Ovary (tissue), 3 donors: ENCODE measurements at regions not wholly inside any gene's neighbourhood (a gene's known extent, or its start where the extent isn't known, plus 50 kb on each side); places are given as distances from the start of the nearest gene placed in this dataset.

Source experiments
- CTCF ChIP-seq, 3 donors: fragments of 450-650 bp in 2 of 3; fragments of 200-600 bp in 1 of 3; IDR thresholded peaks; one replicate each; pipeline versions ENCODE4 v1.5.1 to v1.8.0; 2016 to 2022; ENCODE audit warnings: antibody characterized with exemption in 3 of 3, mild to moderate bottlenecking in 1 of 3
- EP300 ChIP-seq: sonication (generic); formaldehyde crosslinking; IDR thresholded peaks from one replicate; pipeline ENCODE4 v1.6.1; 2017; ENCODE audit warnings: antibody characterized with exemption
- POLR2A ChIP-seq: fragments of 450-650 bp; IDR thresholded peaks from one replicate; pipeline ENCODE4 v1.6.1; 2017; ENCODE audit warnings: antibody characterized with exemption, mild to moderate bottlenecking, moderate library complexity
- donor health status: DM: no; HTN: no; CAD: no.

- TF ChIP-seq CTCF (IDR thresholded peaks at IDR 0.05) = no peak
- TF ChIP-seq POLR2A = no peak
- TF ChIP-seq EP300 = no peak
These were observed 698.5 kb downstream of the OTOL1 start for GRCh38 chr3:162195147-162195546.
